IMR-90 (cell line): ENCODE measurements at regions not wholly inside any gene's neighbourhood (a gene's known extent, or its start where the extent isn't known, plus 50 kb on each side); places are given as distances from the start of the nearest gene placed in this dataset.

Experiments
- ATAC-seq: fragments of 200-7000 bp; cut with Tn5 transposase; 2 replicates; pipeline ENCODE4 v1.9.1; 2020; ENCODE audit warnings: low read depth, mild to moderate bottlenecking, moderate library complexity
- BruUV-seq: library from RNA; stranded (reverse); fragments of 400-500 nt; replicated peaks from 2 replicates; lab custom pipeline; 2021; lab: Mats Ljungman, UMichigan
- CTCF ChIA-PET: fragments of 300-600 bp; formaldehyde crosslinking; extraction: SDS; loops from one replicate; lab custom pipeline; 2021; ENCODE audit warnings: antibody characterized with exemption; lab: Yijun Ruan, JAX
- POLR2A ChIA-PET: fragments of 300-600 bp; sonication (Branson Sonifier 250); formaldehyde crosslinking; loops from one replicate; lab custom pipeline; 2022; ENCODE audit warnings: antibody characterized with exemption; ENCODE audit not compliant: unreplicated experiment; lab: Charles Lee
- DNase-seq: peaks from one replicate; pipeline ENCODE4 v3.0.0; 2013
- H2AFZ ChIP-seq: replicated peaks from 2 replicates; pipeline ENCODE3; 2013; ENCODE audit warnings: low read length, mild to moderate bottlenecking; ENCODE audit not compliant: poor library complexity
- H2AK5ac ChIP-seq: 2 replicates; pipeline ENCODE4 v1.6.1; 2013; ENCODE audit warnings: low read depth, low read length, inconsistent platforms
- H2AK9ac ChIP-seq: replicated peaks from 2 replicates; pipeline ENCODE3; 2013; ENCODE audit warnings: mild to moderate bottlenecking, low read depth, low read length, moderate library complexity; ENCODE audit not compliant: poor library complexity
- H2BK120ac ChIP-seq: 2 replicates; pipeline ENCODE4 v1.6.1; 2013; ENCODE audit warnings: low read depth, low read length, inconsistent platforms
- H2BK15ac ChIP-seq: 3 replicates; pipeline ENCODE4 v1.6.1; 2013; ENCODE audit warnings: low read depth, low read length, inconsistent platforms
- H2BK20ac ChIP-seq: 2 replicates; pipeline ENCODE4 v1.6.1; 2013; ENCODE audit warnings: low read depth, mild to moderate bottlenecking, inconsistent platforms, low read length, moderate library complexity
- H2BK5ac ChIP-seq: 2 replicates; pipeline ENCODE4 v1.6.1; 2013; ENCODE audit warnings: mild to moderate bottlenecking, low read depth, low read length, inconsistent platforms; ENCODE audit not compliant: poor library complexity, severe bottlenecking
- H3K14ac ChIP-seq: replicated peaks from 2 replicates; pipeline ENCODE4 v1.6.1; 2013; ENCODE audit warnings: low read depth, low read length, inconsistent platforms
- H3K18ac ChIP-seq: 2 replicates; pipeline ENCODE4 v1.6.1; 2013; ENCODE audit warnings: low read depth, low read length, control low read depth
- H3K23ac ChIP-seq: 2 replicates; pipeline ENCODE4 v1.6.1; 2013; ENCODE audit warnings: low read depth, low read length, inconsistent platforms
- H3K27ac ChIP-seq: 2 replicates; pipeline ENCODE4 v1.5.1; 2013; ENCODE audit warnings: mild to moderate bottlenecking, control low read depth, low read length; ENCODE audit not compliant: insufficient read depth
- H3K27me3 ChIP-seq: 2 replicates; pipeline ENCODE4 v1.6.1; 2013; ENCODE audit warnings: low read length; ENCODE audit not compliant: control insufficient read depth, insufficient read depth
- H3K36me3 ChIP-seq: 2 replicates; pipeline ENCODE4 v1.6.1; 2013; ENCODE audit warnings: low read length, mixed read lengths; ENCODE audit not compliant: control insufficient read depth, insufficient read depth
- H3K4ac ChIP-seq: 2 replicates; pipeline ENCODE4 v1.6.1; 2013; ENCODE audit warnings: low read depth, low read length, inconsistent platforms
- H3K4me1 ChIP-seq: 2 replicates; pipeline ENCODE4 v1.6.1; 2013; ENCODE audit warnings: low read length, mixed read lengths; ENCODE audit not compliant: control insufficient read depth, insufficient read depth
- H3K4me2 ChIP-seq: 2 replicates; pipeline ENCODE4 v1.6.1; 2013; ENCODE audit warnings: low read depth, mild to moderate bottlenecking, control low read depth, low read length, moderate library complexity
- H3K4me3 ChIP-seq: 2 replicates; pipeline ENCODE4 v1.5.1; 2013; ENCODE audit warnings: low read depth, mild to moderate bottlenecking, control low read depth, low read length, moderate library complexity; ENCODE audit not compliant: insufficient read depth
- H3K56ac ChIP-seq: 2 replicates; pipeline ENCODE4 v1.6.1; 2013; ENCODE audit warnings: low read length, inconsistent platforms; ENCODE audit not compliant: insufficient read depth; ENCODE audit errors: extremely low read depth
- H3K79me1 ChIP-seq, 2 experiments: 2 replicates each; pipeline ENCODE4 v1.6.1; 2013; ENCODE audit warnings: low read length in 2 of 2, inconsistent platforms in 1 of 2, low read depth in 1 of 2
- H3K9ac ChIP-seq: 2 replicates; pipeline ENCODE4 v1.6.1; 2013; ENCODE audit warnings: low read depth, low read length, control low read depth
- H3K9me1 ChIP-seq: 2 replicates; pipeline ENCODE4 v1.6.1; 2013; ENCODE audit warnings: low read length, inconsistent platforms; ENCODE audit not compliant: insufficient read depth
- H3K9me3 ChIP-seq: 2 replicates; pipeline ENCODE4 v1.6.1; 2013; ENCODE audit warnings: low read length; ENCODE audit not compliant: control insufficient read depth, insufficient read depth
- H4K20me1 ChIP-seq: 2 replicates; pipeline ENCODE4 v1.6.1; 2013; ENCODE audit warnings: low read length, inconsistent platforms; ENCODE audit not compliant: insufficient read depth
- H4K5ac ChIP-seq: 2 replicates; pipeline ENCODE4 v1.6.1; 2013; ENCODE audit warnings: mild to moderate bottlenecking, low read depth, low read length, control low read depth
- H4K8ac ChIP-seq, 2 experiments: 2 replicates each; pipeline ENCODE4 v1.6.1; 2013; ENCODE audit warnings: low read depth in 2 of 2, low read length in 2 of 2, control low read depth in 1 of 2, inconsistent platforms in 1 of 2
- H4K91ac ChIP-seq: 2 replicates; pipeline ENCODE4 v1.6.1; 2013; ENCODE audit warnings: low read depth, low read length, inconsistent platforms; ENCODE audit not compliant: insufficient read depth
- BHLHE40 ChIP-seq: fragments of 150-350 bp; IDR thresholded peaks from 2 replicates; pipeline ENCODE4 v1.6.1; 2016; ENCODE audit warnings: mild to moderate bottlenecking, low read depth, low read length
- CEBPB ChIP-seq: IDR thresholded peaks from 2 replicates; pipeline ENCODE4 v1.6.1; 2012; ENCODE audit warnings: low read depth, low read length, improper control_type of control experiment
- CHD1 ChIP-seq: IDR thresholded peaks from 2 replicates; pipeline ENCODE4 v1.6.1; 2012; ENCODE audit warnings: low read depth, low read length, improper control_type of control experiment
- FOS ChIP-seq: fragments of 150-350 bp; IDR thresholded peaks from 2 replicates; pipeline ENCODE4 v1.6.1; 2016; ENCODE audit warnings: low read depth, low read length
- MAFK ChIP-seq: IDR thresholded peaks from 2 replicates; pipeline ENCODE4 v1.6.1; 2012; ENCODE audit warnings: low read depth, low read length, improper control_type of control experiment
- MAZ ChIP-seq: IDR thresholded peaks from 2 replicates; pipeline ENCODE4 v1.6.1; 2012; ENCODE audit warnings: low read depth, mild to moderate bottlenecking, low read length, improper control_type of control experiment, moderate library complexity, borderline replicate concordance
- NFE2L2 ChIP-seq: fragments of 150-350 bp; IDR thresholded peaks from 2 replicates; pipeline ENCODE4 v1.6.1; 2016; ENCODE audit warnings: low read depth, mild to moderate bottlenecking, low read length
- POLR2A ChIP-seq: IDR thresholded peaks from 2 replicates; pipeline ENCODE4 v1.6.1; 2012; ENCODE audit warnings: mild to moderate bottlenecking, low read depth, low read length
- RFX5 ChIP-seq: IDR thresholded peaks from 2 replicates; pipeline ENCODE4 v1.8.0; 2012; ENCODE audit warnings: low read depth, mild to moderate bottlenecking, low read length, moderate library complexity
- SMC3 ChIP-seq: fragments of 150-350 bp; IDR thresholded peaks from 2 replicates; pipeline ENCODE4 v1.6.1; 2016; ENCODE audit warnings: low read depth, mild to moderate bottlenecking, antibody characterized with exemption, low read length, moderate library complexity
- USF2 ChIP-seq: fragments of 150-350 bp; IDR thresholded peaks from 2 replicates; pipeline ENCODE4 v1.6.1; 2017; ENCODE audit warnings: mild to moderate bottlenecking, antibody characterized with exemption, low read length, low read depth
- WGBS, 2 experiments: methylation state at CpG; one replicate each; pipeline versions ENCODE4 v1.1.5 to v1.1.7; 2013; ENCODE audit warnings: missing lambda C conversion rate in 2 of 2; ENCODE audit not compliant: insufficient read length in 1 of 2; ENCODE audit errors: extremely low coverage in 2 of 2; 5-methylcytosine and 5-hydroxymethylcytosine counted together
- dilution Hi-C: fragments of 300-500 bp; cut with HindIII; formaldehyde crosslinking; loops from one replicate; pipeline ENCODE4 v1.14.3; 2018; ENCODE audit warnings: low sequenced_read_pairs; ENCODE audit not compliant: unreplicated experiment
- in situ Hi-C: fragments of 300-500 bp; cut with MboI; formaldehyde crosslinking; loops from 3 replicates; pipeline ENCODE4 v1.14.3; 2019; ENCODE audit warnings: low sequenced_read_pairs, inconsistent platforms, mixed read lengths
- intact Hi-C: fragments of 100-400 bp; cut with micrococcal nuclease; formaldehyde crosslinking; loops from 2 replicates; pipeline ENCODE4 v1.10.0; 2022

- H4K20me1 ChIP-seq = no peaks in the 10 kb centered on the region
- peaks cover 4% of the 10 kb centered on the region for H3K4me1 ChIP-seq
- peak overlapping the region; percentile 31; the same call in 1 of the 2 replicates for H2BK20ac ChIP-seq
- 83% methylated on average over 1 of the region's 3 CpGs; no CpG with 5 or more reads in 1 of the 2 experiments for WGBS, 2 experiments
- in situ Hi-C loops = no loop called here
- H2BK5ac ChIP-seq = no peak overlapping the region
- dilution Hi-C loops = no loop called here
- no peaks in the 10 kb centered on the region for H3K79me1 ChIP-seq
- no peak overlapping the region for H2AK9ac ChIP-seq
- no peaks in the 10 kb centered on the region for H3K27me3 ChIP-seq
- intact Hi-C loops = no loop called here
- no peak overlapping the region for H3K27ac ChIP-seq
- no peaks in the 10 kb centered on the region; the same call in 1 of the 2 replicates for H3K9me1 ChIP-seq
- no peak overlapping the region for H4K5ac ChIP-seq
- H3K36me3 ChIP-seq = no peaks in the 10 kb centered on the region
- 0 out of 2 replicates have a peak overlapping the region, but pooled peaks have one; percentile 6 for H2BK120ac ChIP-seq
- H2AFZ ChIP-seq = no peak overlapping the region
- peak; percentile 33 for DNase-seq
- no peak for ATAC-seq
- H3K9ac ChIP-seq = no peak overlapping the region
- BruUV-seq = no TSS peak
- H3K4ac ChIP-seq = no peak overlapping the region
- H2BK15ac ChIP-seq = no peak overlapping the region
- H4K8ac ChIP-seq = no peak overlapping the region
- H3K9me3 ChIP-seq = no peaks in the 10 kb centered on the region
- H4K91ac ChIP-seq = no peak overlapping the region
- TF ChIP-seq MAFK (no peak), BHLHE40 (no peak), POLR2A (no peak), CEBPB (no peak), CHD1 (no peak), NFE2L2 (no peak), MAZ (no peak), SMC3 (no peak), RFX5 (no peak), FOS (no peak), USF2 (no peak)
- no peak overlapping the region for H3K18ac ChIP-seq
- no peak overlapping the region for H3K4me2 ChIP-seq
- H3K4me3 ChIP-seq = no peak overlapping the region
- H3K14ac ChIP-seq = 0 out of 2 replicates have a peak overlapping the region, but pooled peaks have one; percentile 2
- H2AK5ac ChIP-seq = no peak overlapping the region
- no peak overlapping the region for H3K23ac ChIP-seq
- ChIA-PET CTCF (no interaction called here), POLR2A (interaction anchor here (0.6 kb wide), 1 partner anchor 48 kb away, joined by 4 read pairs; no protein-coding TSS in a partner anchor)
- no peak overlapping the region for H3K56ac ChIP-seq
These were observed 374.3 kb downstream of the INHBA start for GRCh38 chr7:41328544-41328943.
